Fibroblast of lung (primary cell): ENCODE measurements at regions not wholly inside any gene's neighbourhood (a gene's known extent, or its start where the extent isn't known, plus 50 kb on each side); places are given as distances from the start of the nearest gene placed in this dataset.

ENCODE experiments used
- CTCF ChIP-seq, 2 donors: IDR thresholded peaks in 1 of 2; conservative IDR thresholded peaks in 1 of 2; 1 replicate in 1 of 2; 2 replicates in 1 of 2; pipeline ENCODE4 v1.5.1; 2011 to 2012; ENCODE audit warnings: low read length in 2 of 2, control low read depth in 1 of 2, inconsistent platforms in 1 of 2, low read depth in 1 of 2, mild to moderate bottlenecking in 1 of 2
- EZH2 ChIP-seq: IDR thresholded peaks from 2 replicates; pipeline ENCODE4 v1.5.1; 2012; ENCODE audit warnings: low read length, control low read depth, mild to moderate bottlenecking; ENCODE audit errors: missing control alignments

DNA sequence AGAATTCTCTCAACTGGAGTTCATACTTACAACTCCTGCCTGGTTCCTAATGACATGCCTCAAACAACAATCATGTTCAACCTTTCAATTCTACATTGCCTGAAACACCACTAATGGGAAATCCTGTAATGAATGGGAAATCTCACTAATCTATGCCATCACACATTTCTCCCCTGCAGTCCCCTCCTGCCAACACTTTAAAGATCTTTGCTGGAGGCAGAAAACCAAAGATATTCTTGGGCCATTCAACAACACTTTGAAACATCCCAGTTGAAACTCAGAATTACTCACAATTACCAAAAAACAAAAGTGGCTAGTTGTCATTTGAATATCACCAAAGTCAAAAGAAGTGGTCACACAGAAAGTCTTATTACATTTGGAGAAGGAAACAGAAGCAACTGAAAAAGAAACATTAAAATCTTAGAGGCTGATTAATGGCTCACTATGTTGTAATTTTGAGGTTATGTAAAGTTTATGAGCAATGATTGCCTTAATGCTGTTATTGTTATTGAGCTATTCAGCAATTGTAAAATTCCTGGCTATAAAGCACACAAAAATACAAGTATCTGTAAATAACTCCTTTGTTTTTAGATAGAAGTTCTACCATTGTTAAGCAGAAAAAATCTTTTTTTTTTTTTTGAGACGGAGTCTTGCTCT lies 313.4 kb upstream of the SLC30A5 start:
- TF ChIP-seq CTCF (conservative IDR thresholded peaks at IDR 0.05 in 1 of 2, IDR thresholded peaks at IDR 0.05 in 1 of 2; ENCODE audit: low read depth in 1 of 2, low read length in 2 of 2) (no peak), EZH2 (no peak)
